ENCODE measurements at regions not wholly inside any gene's neighbourhood (a gene's known extent, or its start where the extent isn't known, plus 50 kb on each side); places are given as distances from the start of the nearest gene placed in this dataset.

- no peaks in the 10 kb centered on the region for H3K9me3 ChIP-seq (replicated peaks; ENCODE audit: control insufficient read depth, insufficient read depth, low read length)
- no peaks in the 10 kb centered on the region for H4K20me1 ChIP-seq (replicated peaks; ENCODE audit: control insufficient read depth, extremely low read depth, insufficient read depth, low read length)
- CTCF ChIA-PET = interaction anchor here (1.0 kb wide), 1 partner anchor 27 kb away, joined by 4 read pairs; no protein-coding TSS in a partner anchor
- no peaks in the 10 kb centered on the region for H3K27me3 ChIP-seq (ENCODE audit: control insufficient read depth in 2 of 2, insufficient read depth in 2 of 2, low read length in 2 of 2)
- peaks cover 19% of the 10 kb centered on the region for H3K4me1 ChIP-seq (ENCODE audit: control insufficient read depth, extremely low read depth, insufficient read depth, low read length)
- TF ChIP-seq CTCF (IDR thresholded peaks at IDR 0.05; ENCODE audit: extremely low read depth in 1 of 2, insufficient read depth in 1 of 2, low read depth in 1 of 2, low read length in 2 of 2) (no peak), MYC (IDR thresholded peaks at IDR 0.05; ENCODE audit: low read depth, low read length) (no peak), FOS (IDR thresholded peaks at IDR 0.05; ENCODE audit: borderline replicate concordance, insufficient read depth, low read length) (no peak), POLR2AphosphoS5 (IDR thresholded peaks at IDR 0.05; ENCODE audit: insufficient read depth, low read depth, low read length) (no peak), MAX (IDR thresholded peaks at IDR 0.05; ENCODE audit: insufficient read depth, insufficient read length) (no peak), EZH2 (IDR thresholded peaks at IDR 0.05; ENCODE audit: borderline replicate concordance, low read depth, low read length, severe bottlenecking) (no peak), JUN (IDR thresholded peaks at IDR 0.05; ENCODE audit: borderline replicate concordance, insufficient read depth, insufficient read length, low read depth) (no peak), POLR2A (IDR thresholded peaks at IDR 0.05; ENCODE audit: low read depth, low read length) (no peak), GATA2 (IDR thresholded peaks at IDR 0.05; ENCODE audit: insufficient read depth, insufficient read length, low read depth, low read length) (no peak)
- no peaks in the 10 kb centered on the region for H3K9me1 ChIP-seq (replicated peaks; ENCODE audit: control insufficient read depth, extremely low read depth, insufficient read depth, low read length)
- H3K4me3 ChIP-seq (replicated peaks in 1 of 3; ENCODE audit: insufficient read depth in 1 of 3, low read depth in 1 of 3, low read length in 3 of 3) = no peak overlapping the region
- no peaks in the 10 kb centered on the region for H3K36me3 ChIP-seq (ENCODE audit: control insufficient read depth in 2 of 2, extremely low read depth in 1 of 2, insufficient read depth in 2 of 2, low read length in 2 of 2)
- DNase-seq (ENCODE audit: low read depth, low spot score) (no peak), FAIRE-seq (no peak)
- dilution Hi-C loops (cut with MboI; ENCODE audit: extremely low pct_ligation_motif_present, low sequenced_read_pairs) = no loop called here
- H3K27ac ChIP-seq (ENCODE audit: insufficient read depth, low read depth, low read length) = no peak overlapping the region
- POLR2A ChIA-PET = no interaction called here
- no peak overlapping the region for H2AFZ ChIP-seq (ENCODE audit: low read depth, low read length)
- no peak overlapping the region for H3K4me2 ChIP-seq (ENCODE audit: insufficient read depth, low read length)
- H3K9ac ChIP-seq (replicated peaks; ENCODE audit: extremely low read depth, insufficient read depth, low read length) = no peak overlapping the region
- no TSS peak for BruUV-seq (replicated peaks)
- intact Hi-C loops (cut with micrococcal nuclease) = no loop called here
- no peaks in the 10 kb centered on the region for H3K79me2 ChIP-seq (ENCODE audit: control insufficient read depth, insufficient read depth, low read length)
These were observed 214.4 kb upstream of the CELF2 start for GRCh38 chr10:10803278-10803677.

All from endothelial cell of umbilical vein (primary cell).